Urothelium cell line (cell line): ENCODE measurements at regions not wholly inside any gene's neighbourhood (a gene's known extent, or its start where the extent isn't known, plus 50 kb on each side); places are given as distances from the start of the nearest gene placed in this dataset.

ENCODE experiments used
- DNase-seq: peaks from one replicate; pipeline ENCODE4 v3.0.0; 2011; ENCODE audit warnings: low spot score, mixed read lengths
- FAIRE-seq: peaks from 2 replicates; lab custom pipeline; 2011; peaks lifted over from hg19 to GRCh38; lab: Jason Lieb, UNC

- DNase-seq (no peak), FAIRE-seq (no peak)
These were observed 89.7 kb upstream of the PROK2 start for GRCh38 chr3:71874618-71875017.

- no peak for FAIRE-seq
- no peak for DNase-seq
These were observed 88.2 kb upstream of the PROK2 start for GRCh38 chr3:71873093-71873611.

DNA sequence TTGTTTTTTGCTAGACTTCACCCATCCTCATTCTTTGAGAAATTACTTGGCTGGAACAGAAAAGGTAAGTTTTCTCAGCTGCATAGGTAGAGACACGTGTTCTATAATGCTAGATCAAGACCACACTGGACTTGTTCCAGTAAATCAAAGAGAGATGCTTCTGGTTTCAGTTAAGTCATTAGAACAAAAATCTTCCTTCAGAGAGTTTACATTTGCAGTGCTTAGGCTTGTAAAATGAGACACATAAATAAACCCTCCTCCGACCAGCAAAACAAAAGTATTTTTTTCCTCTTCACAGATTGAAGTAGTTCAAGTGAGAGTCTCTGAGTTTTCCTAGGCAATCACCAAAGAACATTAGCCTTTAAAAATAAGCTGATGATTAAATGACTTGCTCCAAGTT is 87.3 kb upstream of the PROK2 start:
- FAIRE-seq (no peak), DNase-seq (no peak)

DNA sequence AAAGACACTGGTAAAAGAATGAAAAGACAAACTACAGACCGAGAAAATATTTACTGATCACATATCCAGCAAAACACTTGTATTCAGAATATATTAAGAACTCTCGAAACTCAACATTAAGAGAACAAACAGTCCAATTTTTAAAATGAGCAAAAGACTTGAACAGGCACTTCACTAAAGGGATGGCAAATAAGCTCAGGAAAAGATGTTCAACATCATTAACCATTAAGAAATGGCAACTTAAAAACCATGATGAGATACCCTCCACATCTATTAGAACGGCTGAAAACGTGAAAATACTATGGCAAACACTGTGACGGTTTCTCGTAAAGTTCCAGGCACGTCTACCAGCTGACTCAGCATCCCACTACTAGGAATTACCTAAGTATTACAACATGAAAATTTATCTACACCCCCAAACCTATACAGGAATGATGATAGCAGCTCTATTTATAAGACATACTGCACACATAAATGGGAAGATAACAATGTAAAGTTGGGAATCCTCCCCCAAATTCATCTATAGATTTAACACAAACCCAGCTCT is 86.1 kb upstream of the PROK2 start:
- no peak for FAIRE-seq
- no peak for DNase-seq

- DNase-seq (no peak), FAIRE-seq (no peak)
These were observed 83.9 kb upstream of the PROK2 start for GRCh38 chr3:71868876-71869275.

DNA sequence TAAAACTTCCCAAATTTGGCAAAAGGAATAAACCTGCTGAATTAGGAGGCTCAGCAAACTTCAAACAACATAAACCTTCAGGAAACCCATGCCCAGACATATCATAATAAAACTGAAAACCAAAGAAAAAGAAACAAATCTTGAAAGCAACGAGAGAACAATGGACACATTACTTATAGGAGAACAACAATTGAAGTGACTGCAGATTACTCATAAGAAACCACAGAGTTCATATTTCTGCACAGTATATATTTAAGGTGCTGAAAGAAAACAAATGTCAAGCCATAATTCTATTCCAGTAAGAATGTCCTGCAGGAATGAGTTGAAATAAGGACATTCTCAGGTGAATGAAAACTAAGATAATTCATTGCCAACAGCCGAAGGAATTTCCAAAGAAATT is 80.8 kb upstream of the PROK2 start:
- no peak for DNase-seq
- FAIRE-seq: no peak

DNA sequence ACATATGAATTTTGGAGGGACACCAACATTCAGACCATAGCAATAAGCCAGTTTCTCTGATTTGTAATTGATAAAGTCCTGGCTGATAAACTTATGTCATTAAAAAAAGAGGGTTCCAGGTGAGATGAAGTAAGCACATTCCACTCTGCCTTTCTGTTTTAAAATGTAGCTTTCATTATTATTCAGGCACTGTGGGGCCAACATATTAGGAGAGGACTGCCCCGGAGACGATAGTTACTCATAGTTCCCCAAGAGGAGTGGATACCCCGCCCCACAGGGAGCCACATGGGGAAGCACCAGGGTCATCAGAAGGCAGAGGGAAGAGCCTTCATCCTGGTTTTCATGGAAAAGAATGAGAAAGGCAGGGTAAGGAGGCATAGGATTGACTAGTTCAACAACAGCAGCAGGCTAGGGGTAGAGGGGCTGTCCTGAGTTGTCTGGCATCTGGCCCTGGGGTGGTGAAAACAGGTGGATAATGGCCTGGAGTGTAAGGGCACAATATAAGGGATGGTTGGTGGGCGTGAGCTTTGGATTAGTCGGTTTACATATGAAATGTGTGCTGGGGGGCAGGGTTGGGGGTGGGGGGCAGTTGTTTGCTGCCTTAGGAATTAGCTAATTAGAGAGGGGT is 78.7 kb upstream of the PROK2 start:
- no peak for FAIRE-seq
- DNase-seq: no peak

GRCh38 chr3:71862371-71863140 is 77.6 kb upstream of the PROK2 start:
- FAIRE-seq (no peak), DNase-seq (no peak)

- FAIRE-seq (no peak), DNase-seq (no peak)
These were observed 74.2 kb upstream of the PROK2 start for GRCh38 chr3:71859123-71859519.

GRCh38 chr3:71858503-71859122 is 73.7 kb upstream of the PROK2 start:
- FAIRE-seq (no peak), DNase-seq (no peak)

- DNase-seq (no peak), FAIRE-seq (no peak)
These were observed 73.0 kb upstream of the PROK2 start for GRCh38 chr3:71857956-71858355.

GRCh38 chr3:71854706-71855105 is 69.8 kb upstream of the PROK2 start:
- no peak for DNase-seq

GRCh38 chr3:71854096-71854495 is 69.1 kb upstream of the PROK2 start:
- DNase-seq (no peak), FAIRE-seq (no peak)

More at GRCh38 chr3:71854706-71855105, 69.8 kb upstream of the PROK2 start:
- FAIRE-seq: no peak

GRCh38 chr3:71851878-71852277 is 66.9 kb upstream of the PROK2 start:
- FAIRE-seq: no peak

DNA sequence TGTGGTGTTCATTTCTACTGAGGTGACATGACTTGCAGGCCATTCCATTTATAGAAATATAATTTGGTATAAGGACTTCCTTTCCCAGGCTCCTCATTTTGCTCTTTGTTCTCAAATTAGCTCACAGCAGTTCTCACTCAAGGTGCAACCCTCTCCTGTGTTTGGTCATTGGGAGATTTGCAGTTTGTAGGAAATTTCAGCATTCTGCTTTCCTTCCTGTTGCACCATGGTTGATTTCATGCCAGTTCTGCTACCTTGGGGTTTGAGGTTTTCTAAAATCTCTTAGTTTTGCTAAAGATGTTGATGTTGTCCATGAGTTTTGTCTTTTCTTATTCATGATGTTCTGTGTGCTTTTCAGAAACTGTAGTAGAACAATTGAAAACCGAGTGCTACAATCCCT is 65.7 kb upstream of the PROK2 start:
- DNase-seq (no peak), FAIRE-seq (no peak)

More at GRCh38 chr3:71851878-71852277, 66.9 kb upstream of the PROK2 start:
- no peak for DNase-seq

- DNase-seq (no peak), FAIRE-seq (no peak)
These were observed 64.7 kb upstream of the PROK2 start for GRCh38 chr3:71849681-71850080.

DNA sequence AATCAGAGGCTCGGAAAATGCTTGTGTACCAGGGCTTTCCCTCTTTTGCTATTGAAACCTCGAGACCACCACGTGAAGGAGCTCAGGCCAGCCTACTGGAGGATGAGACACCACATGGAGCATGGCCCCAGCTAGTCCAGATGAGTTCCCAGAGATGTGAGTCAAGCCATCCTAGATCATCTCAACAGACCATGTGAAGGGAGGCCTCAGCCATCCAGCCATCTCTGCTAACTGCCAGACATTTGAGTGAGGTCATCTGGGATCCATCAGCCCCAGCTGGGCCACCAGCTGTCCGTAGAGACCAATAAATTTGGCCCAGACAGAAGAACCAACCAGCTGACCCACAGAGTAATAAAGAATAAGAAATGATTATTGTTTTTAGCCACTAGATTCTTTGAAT is 62.8 kb upstream of the PROK2 start:
- FAIRE-seq: no peak
- DNase-seq: no peak

- DNase-seq (no peak), FAIRE-seq (no peak)
These were observed 61.2 kb upstream of the PROK2 start for GRCh38 chr3:71846185-71846584.

GRCh38 chr3:71843071-71843470 is 58.1 kb upstream of the PROK2 start:
- DNase-seq (no peak), FAIRE-seq (no peak)

GRCh38 chr3:71838406-71838805 is 53.5 kb upstream of the PROK2 start:
- no peak for DNase-seq
- no peak for FAIRE-seq
